AG10803 (cell line): ENCODE measurements at regions not wholly inside any gene's neighbourhood (a gene's known extent, or its start where the extent isn't known, plus 50 kb on each side); places are given as distances from the start of the nearest gene placed in this dataset.

Experiments used
- DNase-seq: peaks from one replicate; pipeline ENCODE4 v3.0.0; 2010; ENCODE audit warnings: low read depth
- H3K4me3 ChIP-seq: 2 replicates; pipeline ENCODE4 v1.5.1; 2011; ENCODE audit warnings: mild to moderate bottlenecking, low read length, control low read depth
- TF ChIP-seq, protein P1 (sequence below): conservative IDR thresholded peaks from 2 replicates; pipeline ENCODE4 v1.5.1; 2011; ENCODE audit warnings: mild to moderate bottlenecking, low read length, control low read depth, inconsistent platforms

DNA sequence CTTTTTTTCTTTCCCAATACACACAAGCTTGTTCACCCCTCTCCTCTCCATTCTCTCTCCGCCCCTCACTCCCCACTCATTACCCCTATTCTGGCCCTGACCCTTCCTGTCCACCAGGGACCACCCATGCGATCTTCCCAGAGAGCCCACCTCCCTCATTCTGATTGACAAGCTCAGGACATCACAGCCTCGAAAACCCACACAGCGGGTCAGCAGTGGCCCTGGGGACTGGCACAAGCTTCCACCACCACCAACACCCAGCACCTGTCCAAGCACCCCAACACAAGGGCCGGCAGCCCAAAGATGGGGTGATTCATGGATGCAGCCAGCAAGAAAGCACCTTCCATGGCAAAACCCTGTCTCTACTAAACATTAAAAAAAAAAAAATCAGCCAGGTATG lies 50.0 kb upstream of the USP6NL start:
- no peak overlapping the region for H3K4me3 ChIP-seq
- no peak for DNase-seq
- TF ChIP-seq, protein P1, sequence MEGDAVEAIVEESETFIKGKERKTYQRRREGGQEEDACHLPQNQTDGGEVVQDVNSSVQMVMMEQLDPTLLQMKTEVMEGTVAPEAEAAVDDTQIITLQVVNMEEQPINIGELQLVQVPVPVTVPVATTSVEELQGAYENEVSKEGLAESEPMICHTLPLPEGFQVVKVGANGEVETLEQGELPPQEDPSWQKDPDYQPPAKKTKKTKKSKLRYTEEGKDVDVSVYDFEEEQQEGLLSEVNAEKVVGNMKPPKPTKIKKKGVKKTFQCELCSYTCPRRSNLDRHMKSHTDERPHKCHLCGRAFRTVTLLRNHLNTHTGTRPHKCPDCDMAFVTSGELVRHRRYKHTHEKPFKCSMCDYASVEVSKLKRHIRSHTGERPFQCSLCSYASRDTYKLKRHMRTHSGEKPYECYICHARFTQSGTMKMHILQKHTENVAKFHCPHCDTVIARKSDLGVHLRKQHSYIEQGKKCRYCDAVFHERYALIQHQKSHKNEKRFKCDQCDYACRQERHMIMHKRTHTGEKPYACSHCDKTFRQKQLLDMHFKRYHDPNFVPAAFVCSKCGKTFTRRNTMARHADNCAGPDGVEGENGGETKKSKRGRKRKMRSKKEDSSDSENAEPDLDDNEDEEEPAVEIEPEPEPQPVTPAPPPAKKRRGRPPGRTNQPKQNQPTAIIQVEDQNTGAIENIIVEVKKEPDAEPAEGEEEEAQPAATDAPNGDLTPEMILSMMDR = no peak
